IPS-20b (cell line): ENCODE measurements at regions not wholly inside any gene's neighbourhood (a gene's known extent, or its start where the extent isn't known, plus 50 kb on each side); places are given as distances from the start of the nearest gene placed in this dataset.
A peak's percentile ranks its signal among the peaks of the same experiment; 100 is the strongest.
"Not testable (repeated sequence)": the region's sequence is repeated elsewhere in the genome, so short reads cannot be mapped to it uniquely, and the experiment has no call there.

Experiments used
- H3K27ac ChIP-seq: one replicate; pipeline ENCODE4 v1.5.1; 2013; ENCODE audit warnings: low read length
- H3K27me3 ChIP-seq: 2 replicates; pipeline ENCODE4 v1.6.1; 2013; ENCODE audit warnings: mild to moderate bottlenecking, low read length, inconsistent platforms; ENCODE audit not compliant: insufficient read depth
- H3K36me3 ChIP-seq: 2 replicates; pipeline ENCODE4 v1.6.1; 2013; ENCODE audit warnings: low read depth, mild to moderate bottlenecking, inconsistent platforms, low read length, moderate library complexity; ENCODE audit not compliant: insufficient read depth
- H3K4me1 ChIP-seq: 2 replicates; pipeline ENCODE4 v1.6.1; 2013; ENCODE audit warnings: mild to moderate bottlenecking, control low read depth, inconsistent platforms, low read length, moderate library complexity; ENCODE audit not compliant: insufficient read depth
- H3K4me3 ChIP-seq: 2 replicates; pipeline ENCODE4 v1.5.1; 2013; ENCODE audit warnings: mild to moderate bottlenecking, low read length, inconsistent platforms
- H3K9ac ChIP-seq: 2 replicates; pipeline ENCODE4 v1.6.1; 2013; ENCODE audit warnings: low read depth, mild to moderate bottlenecking, inconsistent platforms, low read length, moderate library complexity
- H3K9me3 ChIP-seq: 2 replicates; pipeline ENCODE4 v1.6.1; 2013; ENCODE audit warnings: mild to moderate bottlenecking, low read depth, low read length, inconsistent platforms; ENCODE audit not compliant: insufficient read depth

- Histone ChIP-seq H3K9me3 (no peaks in the 10 kb centered on the region), H3K4me3 (peak overlapping the region; percentile 24; the same call in 1 of the 2 replicates), H3K27me3 (no peaks in the 10 kb centered on the region), H3K9ac (no peak overlapping the region), H3K4me1 (peaks cover 32% of the 10 kb centered on the region; the same call in 1 of the 2 replicates), H3K27ac (no peak overlapping the region), H3K36me3 (no peaks in the 10 kb centered on the region)
Observed at GRCh38 chr2:67321588-67321903, 75.6 kb upstream of the ETAA1 start.

DNA sequence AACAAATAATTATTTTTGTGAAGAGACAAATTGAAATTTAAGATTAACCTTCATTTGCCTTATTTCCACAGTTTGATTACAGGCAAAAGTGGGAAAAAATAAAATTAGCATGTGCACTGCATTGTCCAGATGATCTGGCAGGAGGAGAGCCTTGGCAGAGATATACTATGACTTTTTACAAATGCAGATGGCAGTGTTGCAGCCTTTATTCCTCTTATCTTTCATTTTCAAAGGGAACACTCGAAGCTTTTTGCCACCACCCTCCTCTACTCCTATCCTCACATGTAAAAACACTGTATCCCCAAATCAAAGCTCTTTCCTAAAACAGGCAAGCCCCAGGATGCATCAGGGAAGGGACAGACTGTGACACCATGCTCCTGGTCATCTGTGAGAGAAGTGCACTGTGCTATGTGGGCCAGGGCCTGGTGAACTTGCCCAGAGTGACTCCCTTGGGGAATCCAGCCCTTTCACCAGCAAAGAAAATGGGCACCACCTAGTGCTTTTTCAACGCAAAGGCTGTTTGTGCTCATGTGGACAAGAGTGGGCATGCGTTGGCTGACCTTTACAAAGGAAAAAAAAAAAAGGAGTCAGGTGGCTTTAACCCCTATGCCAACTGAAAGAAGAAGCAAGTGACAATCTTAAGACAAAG is 74.7 kb upstream of the ETAA1 start:
- peaks cover 32% of the 10 kb centered on the region; the same call in 1 of the 2 replicates for H3K4me1 ChIP-seq
- no peaks in the 10 kb centered on the region for H3K36me3 ChIP-seq
- no peaks in the 10 kb centered on the region for H3K27me3 ChIP-seq
- H3K27ac ChIP-seq = no peak overlapping the region
- H3K9me3 ChIP-seq = no peaks in the 10 kb centered on the region
- no peak overlapping the region for H3K4me3 ChIP-seq
- H3K9ac ChIP-seq = no peak overlapping the region

GRCh38 chr2:67323209-67323991 is 73.7 kb upstream of the ETAA1 start:
- H3K27me3 ChIP-seq = no peaks in the 10 kb centered on the region
- H3K9me3 ChIP-seq = no peaks in the 10 kb centered on the region
- no peaks in the 10 kb centered on the region for H3K36me3 ChIP-seq
- peaks cover 36% of the 10 kb centered on the region; the same call in 1 of the 2 replicates for H3K4me1 ChIP-seq
- no peak overlapping the region for H3K27ac ChIP-seq
- no peak overlapping the region for H3K4me3 ChIP-seq
- H3K9ac ChIP-seq = no peak overlapping the region

DNA sequence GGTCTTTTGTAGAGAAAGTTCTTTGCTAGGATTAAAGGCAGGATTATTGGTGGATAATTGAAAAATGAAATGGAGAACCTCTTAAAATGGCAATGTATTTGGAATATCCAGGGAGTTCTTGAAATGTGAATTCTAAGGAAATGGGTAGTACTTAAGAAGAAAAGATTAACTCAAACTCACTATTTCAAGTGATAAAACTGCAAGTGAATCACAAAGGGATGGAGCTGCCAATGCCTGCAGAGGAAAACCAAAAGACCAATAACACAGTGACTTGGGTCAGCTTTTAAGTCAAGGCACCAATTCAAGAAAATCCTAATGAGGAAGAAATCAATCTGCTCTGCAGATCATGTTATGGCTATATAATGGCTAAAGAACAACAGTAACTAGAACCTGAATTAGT is 67.6 kb upstream of the ETAA1 start:
- H3K9me3 ChIP-seq = no peaks in the 10 kb centered on the region
- H3K36me3 ChIP-seq = peaks cover 3% of the 10 kb centered on the region; the same call in 1 of the 2 replicates
- peak overlapping the region; percentile 51 for H3K27ac ChIP-seq
- no peaks in the 10 kb centered on the region for H3K27me3 ChIP-seq
- peak overlapping the region; percentile 66; the same call in 1 of the 2 replicates for H3K4me3 ChIP-seq
- H3K9ac ChIP-seq = peak overlapping the region; percentile 53; the same call in 1 of the 2 replicates
- H3K4me1 ChIP-seq = peaks cover 30% of the 10 kb centered on the region; the same call in 1 of the 2 replicates

- H3K4me3 ChIP-seq = peak overlapping the region; percentile 66; the same call in 1 of the 2 replicates
- peaks cover 7% of the 10 kb centered on the region; the same call in 1 of the 2 replicates for H3K36me3 ChIP-seq
- H3K9ac ChIP-seq = peak overlapping the region; percentile 53; the same call in 1 of the 2 replicates
- H3K27me3 ChIP-seq = no peaks in the 10 kb centered on the region
- peaks cover 30% of the 10 kb centered on the region; the same call in 1 of the 2 replicates for H3K4me1 ChIP-seq
- no peaks in the 10 kb centered on the region for H3K9me3 ChIP-seq
- H3K27ac ChIP-seq = peak overlapping the region; percentile 51
Observed at GRCh38 chr2:67329951-67330350, 67.2 kb upstream of the ETAA1 start.

GRCh38 chr2:67331419-67332086 is 65.6 kb upstream of the ETAA1 start:
- Histone ChIP-seq H3K4me3 (peak overlapping the region; percentile 66; the same call in 1 of the 2 replicates), H3K4me1 (peaks cover 30% of the 10 kb centered on the region; the same call in 1 of the 2 replicates), H3K36me3 (peaks cover 11% of the 10 kb centered on the region; the same call in 1 of the 2 replicates), H3K9ac (peak overlapping the region; percentile 75; the same call in 1 of the 2 replicates)
- H3K9me3 ChIP-seq, H3K27me3 ChIP-seq, H3K27ac ChIP-seq: not testable (repeated sequence)

GRCh38 chr2:67337903-67338302 is 59.2 kb upstream of the ETAA1 start:
- Histone ChIP-seq H3K27me3 (no peaks in the 10 kb centered on the region), H3K4me3 (no peak overlapping the region), H3K9ac (no peak overlapping the region), H3K36me3 (peaks cover 42% of the 10 kb centered on the region; the same call in 1 of the 2 replicates), H3K9me3 (no peaks in the 10 kb centered on the region), H3K27ac (no peak overlapping the region), H3K4me1 (no peaks in the 10 kb centered on the region)

GRCh38 chr2:67338601-67339233 is 58.4 kb upstream of the ETAA1 start:
- H3K36me3 ChIP-seq = peaks cover 42% of the 10 kb centered on the region; the same call in 1 of the 2 replicates
- no peak overlapping the region for H3K27ac ChIP-seq
- H3K4me1 ChIP-seq = no peaks in the 10 kb centered on the region
- H3K27me3 ChIP-seq = no peaks in the 10 kb centered on the region
- no peaks in the 10 kb centered on the region for H3K9me3 ChIP-seq
- no peak overlapping the region for H3K4me3 ChIP-seq
- no peak overlapping the region for H3K9ac ChIP-seq

DNA sequence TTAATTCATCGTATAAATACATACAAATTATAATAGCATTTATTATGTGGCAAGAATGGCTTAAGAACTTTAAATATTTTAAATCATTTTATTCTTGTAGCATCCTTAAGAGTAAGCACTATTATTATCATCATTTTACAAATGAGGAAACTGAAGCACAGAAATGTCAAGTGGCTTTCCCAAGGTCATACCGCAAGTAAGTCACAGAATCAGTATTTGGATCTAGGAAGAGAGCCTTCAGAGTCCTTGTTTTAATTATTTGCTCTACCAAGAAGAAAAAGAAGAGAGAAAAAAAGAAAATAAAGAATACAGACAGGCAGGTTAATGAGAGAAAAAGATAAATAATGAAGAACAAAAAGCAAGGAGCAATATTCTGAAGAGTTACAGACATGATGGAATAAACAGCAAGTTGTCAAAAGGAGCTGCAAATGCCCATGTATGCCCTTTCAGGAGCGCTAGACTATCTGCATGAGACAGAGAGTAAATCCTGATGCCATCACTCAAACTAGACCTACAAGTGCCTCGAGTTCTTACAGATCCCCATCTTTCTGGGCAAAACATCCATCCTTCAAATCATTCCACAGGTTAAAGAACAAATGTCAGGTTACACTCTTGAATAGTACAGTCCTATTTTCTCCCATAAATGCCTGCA is 57.8 kb upstream of the ETAA1 start:
- H3K27ac ChIP-seq = no peak overlapping the region
- no peak overlapping the region for H3K4me3 ChIP-seq
- H3K9ac ChIP-seq = no peak overlapping the region
- peaks cover 41% of the 10 kb centered on the region; the same call in 1 of the 2 replicates for H3K36me3 ChIP-seq
- no peaks in the 10 kb centered on the region for H3K27me3 ChIP-seq
- H3K4me1 ChIP-seq = no peaks in the 10 kb centered on the region
- H3K9me3 ChIP-seq = no peaks in the 10 kb centered on the region

DNA sequence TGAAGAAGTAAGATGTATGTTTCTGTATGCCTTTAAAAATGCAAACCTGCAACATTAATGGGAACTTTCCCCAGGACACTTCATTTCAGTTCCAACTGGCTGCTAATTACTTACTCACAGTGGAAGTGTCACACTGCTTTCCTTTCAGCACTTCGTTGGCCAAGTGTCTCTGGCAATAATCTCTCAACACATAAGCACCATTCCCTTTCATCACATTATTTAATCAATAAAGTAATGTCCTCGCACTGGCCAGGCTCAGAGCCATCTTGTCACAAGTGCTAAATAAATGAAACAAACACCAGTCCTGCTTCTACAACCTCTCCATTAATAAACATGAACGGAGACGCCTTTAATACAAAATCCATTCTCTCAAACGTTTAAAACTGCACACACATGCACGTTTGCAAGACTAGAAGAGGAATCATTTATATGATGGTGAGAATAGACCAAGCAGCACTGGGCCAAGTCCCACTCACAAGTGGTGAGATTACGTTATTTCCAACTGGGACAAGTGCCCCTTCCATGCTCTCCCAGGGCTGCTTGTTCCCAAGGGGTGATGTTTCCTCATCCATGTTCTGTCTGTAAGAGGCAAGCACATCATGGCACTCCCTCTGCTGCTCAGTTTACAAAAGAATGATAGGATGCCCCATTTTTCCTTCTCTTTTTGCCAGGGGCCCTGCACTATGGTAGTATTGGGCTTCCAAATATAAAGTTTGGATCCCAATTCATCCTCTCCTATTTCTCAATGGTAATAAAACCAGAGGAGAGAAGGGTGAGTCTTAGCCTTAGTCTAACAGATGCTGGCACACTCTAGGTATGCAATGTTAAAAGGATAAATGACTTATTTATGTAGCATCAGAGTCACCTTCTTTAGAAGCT is 56.8 kb upstream of the ETAA1 start:
- Histone ChIP-seq H3K4me3 (no peak overlapping the region), H3K27ac (no peak overlapping the region), H3K27me3 (no peaks in the 10 kb centered on the region), H3K9ac (no peak overlapping the region), H3K36me3 (peaks cover 31% of the 10 kb centered on the region; the same call in 1 of the 2 replicates), H3K9me3 (no peaks in the 10 kb centered on the region), H3K4me1 (no peaks in the 10 kb centered on the region)
